H7 (cell line): ENCODE measurements at regions not wholly inside any gene's neighbourhood (a gene's known extent, or its start where the extent isn't known, plus 50 kb on each side); places are given as distances from the start of the nearest gene placed in this dataset.

Experiments
- DNase-seq: peaks from one replicate; pipeline ENCODE4 v3.0.0; 2012
- H3K27me3 ChIP-seq: 2 replicates; pipeline ENCODE4 v1.6.0; 2011; ENCODE audit warnings: mild to moderate bottlenecking, low read length; ENCODE audit not compliant: control insufficient read depth, insufficient read depth
- H3K36me3 ChIP-seq: replicated peaks from 2 replicates; pipeline ENCODE4 v1.5.1; 2011; ENCODE audit warnings: low read length; ENCODE audit not compliant: control insufficient read depth, insufficient read depth
- H3K4me3 ChIP-seq: 2 replicates; pipeline ENCODE4 v1.5.1; 2011; ENCODE audit warnings: low read depth, mild to moderate bottlenecking, control low read depth, low read length, moderate library complexity; ENCODE audit not compliant: insufficient read depth

DNA sequence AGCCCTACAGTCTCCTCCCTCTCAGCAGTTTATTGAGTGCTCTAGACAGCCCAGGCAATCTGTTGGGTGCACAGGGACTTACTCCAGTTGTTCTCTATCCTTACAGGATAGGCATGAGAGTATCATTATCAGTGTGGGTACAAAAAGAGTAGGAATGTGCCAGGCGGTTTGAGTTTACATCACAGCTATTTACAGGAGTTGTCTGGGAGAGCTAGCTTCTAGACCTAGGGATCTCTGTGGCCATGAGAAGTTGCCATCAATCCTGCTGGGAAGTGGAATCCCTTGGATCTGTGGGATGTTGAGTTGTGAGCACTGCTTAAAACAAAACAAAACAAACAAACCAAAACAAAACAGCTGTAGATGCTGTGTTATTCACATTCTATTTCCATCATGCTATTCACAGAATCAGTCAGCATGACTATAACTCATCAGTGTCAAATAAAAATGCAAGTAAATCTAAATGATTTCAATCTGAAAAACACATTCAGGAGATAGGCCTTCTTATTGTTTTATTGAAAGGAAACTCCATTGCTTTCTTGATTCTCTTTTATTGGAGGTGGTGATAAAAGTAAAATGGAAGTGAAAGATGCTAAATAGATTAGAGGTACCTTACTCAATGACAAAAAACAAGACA is 552.4 kb upstream of the ZNF608 start:
- no peaks in the 10 kb centered on the region for H3K36me3 ChIP-seq
- no peak for DNase-seq

DNA sequence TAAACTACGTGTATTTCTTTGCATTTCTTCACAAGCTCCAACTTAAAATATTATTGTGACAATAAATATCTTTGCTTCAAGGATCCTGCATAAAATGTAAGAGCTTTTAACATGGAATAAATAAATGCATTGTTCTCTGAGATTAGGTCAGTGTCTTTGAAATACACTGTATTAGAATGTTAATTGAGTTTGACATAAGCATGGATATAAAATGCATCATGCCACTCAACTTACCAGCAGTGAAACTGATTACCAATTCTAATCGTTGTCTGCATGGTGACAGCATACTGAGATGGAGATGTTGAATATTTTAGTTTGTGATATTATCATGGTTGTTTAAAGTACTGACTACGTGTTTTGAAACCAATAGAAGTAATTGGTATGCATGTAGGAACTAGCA is 555.3 kb upstream of the ZNF608 start:
- Histone ChIP-seq H3K4me3 (no peak overlapping the region), H3K36me3 (no peaks in the 10 kb centered on the region; the same call in 1 of the 2 replicates), H3K27me3 (no peaks in the 10 kb centered on the region)
- DNase-seq: no peak

More for the DNA sequence above, 552.4 kb upstream of the ZNF608 start:
- Histone ChIP-seq H3K27me3 (no peaks in the 10 kb centered on the region), H3K4me3 (no peak overlapping the region)

- no peak for DNase-seq
- H3K4me3 ChIP-seq: no peak overlapping the region
- H3K27me3 ChIP-seq: no peaks in the 10 kb centered on the region
- no peaks in the 10 kb centered on the region; the same call in 1 of the 2 replicates for H3K36me3 ChIP-seq
Measured at GRCh38 chr5:125302577-125302976, 556.1 kb upstream of the ZNF608 start.

GRCh38 chr5:125306741-125307140 is 560.3 kb upstream of the ZNF608 start:
- H3K4me3 ChIP-seq: no peak overlapping the region
- H3K27me3 ChIP-seq: no peaks in the 10 kb centered on the region
- DNase-seq: no peak
- no peaks in the 10 kb centered on the region; the same call in 1 of the 2 replicates for H3K36me3 ChIP-seq

- Histone ChIP-seq H3K36me3 (no peaks in the 10 kb centered on the region; the same call in 1 of the 2 replicates), H3K4me3 (no peak overlapping the region), H3K27me3 (no peaks in the 10 kb centered on the region)
- no peak for DNase-seq
Measured at GRCh38 chr5:125310749-125311148, 564.3 kb upstream of the ZNF608 start.

GRCh38 chr5:125311743-125312142 is 565.3 kb upstream of the ZNF608 start:
- no peaks in the 10 kb centered on the region for H3K27me3 ChIP-seq

DNA sequence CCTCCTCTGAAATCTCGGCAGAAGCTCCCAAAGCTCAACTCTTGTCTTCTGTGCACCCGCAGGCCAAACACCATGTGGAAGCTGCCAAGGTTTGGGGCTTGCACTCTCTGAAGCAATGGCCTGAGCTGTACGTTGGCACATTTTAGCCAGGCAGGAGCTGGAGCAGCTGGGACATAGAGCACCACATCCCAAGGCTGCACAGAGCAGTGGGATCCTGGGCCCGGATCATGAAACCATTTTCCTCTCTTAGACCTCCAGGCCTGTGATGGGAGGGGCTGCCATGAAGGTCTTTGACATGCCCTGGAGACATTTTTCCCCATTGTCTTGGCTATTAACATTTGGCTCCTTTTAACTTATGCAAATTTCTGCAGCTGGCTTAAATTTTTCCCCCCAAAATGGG is 567.1 kb upstream of the ZNF608 start:
- no peaks in the 10 kb centered on the region for H3K36me3 ChIP-seq
- no peak for DNase-seq
- no peak overlapping the region for H3K4me3 ChIP-seq
- H3K27me3 ChIP-seq: no peaks in the 10 kb centered on the region

More at GRCh38 chr5:125311743-125312142, 565.3 kb upstream of the ZNF608 start:
- Histone ChIP-seq H3K36me3 (no peaks in the 10 kb centered on the region), H3K4me3 (no peak overlapping the region)
- no peak for DNase-seq

GRCh38 chr5:125315306-125315705 is 568.9 kb upstream of the ZNF608 start:
- H3K27me3 ChIP-seq: no peaks in the 10 kb centered on the region
- no peaks in the 10 kb centered on the region for H3K36me3 ChIP-seq
- DNase-seq: no peak
- no peak overlapping the region for H3K4me3 ChIP-seq

DNA sequence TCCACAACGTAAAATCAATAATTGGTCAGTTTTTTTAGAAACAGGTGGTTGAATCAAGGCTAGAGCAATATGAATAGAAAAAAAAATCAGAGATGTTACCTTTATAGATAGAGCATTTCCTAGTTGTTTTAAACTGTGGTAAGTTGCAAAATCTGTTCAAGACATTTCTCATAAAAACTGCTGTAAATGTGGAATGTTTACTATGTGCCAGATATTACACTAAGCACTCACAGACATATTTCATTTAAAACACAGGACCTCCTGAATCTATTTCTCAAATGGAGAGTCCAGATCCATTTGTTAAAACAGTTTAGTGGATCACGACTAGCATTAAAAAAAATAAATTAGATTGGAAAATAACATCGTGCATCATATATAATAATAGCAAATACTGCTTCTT is 570.0 kb upstream of the ZNF608 start:
- no peak for DNase-seq
- no peak overlapping the region for H3K4me3 ChIP-seq
- no peaks in the 10 kb centered on the region for H3K27me3 ChIP-seq
- H3K36me3 ChIP-seq: no peaks in the 10 kb centered on the region

GRCh38 chr5:125316915-125317535 is 570.6 kb upstream of the ZNF608 start:
- Histone ChIP-seq H3K4me3 (no peak overlapping the region), H3K36me3 (no peaks in the 10 kb centered on the region), H3K27me3 (no peaks in the 10 kb centered on the region)
- DNase-seq: no peak

- DNase-seq: peak; percentile 13
- H3K27me3 ChIP-seq: no peaks in the 10 kb centered on the region
- H3K4me3 ChIP-seq: no peak overlapping the region
- H3K36me3 ChIP-seq: no peaks in the 10 kb centered on the region
Measured at GRCh38 chr5:125317536-125317995, 571.1 kb upstream of the ZNF608 start.

DNA sequence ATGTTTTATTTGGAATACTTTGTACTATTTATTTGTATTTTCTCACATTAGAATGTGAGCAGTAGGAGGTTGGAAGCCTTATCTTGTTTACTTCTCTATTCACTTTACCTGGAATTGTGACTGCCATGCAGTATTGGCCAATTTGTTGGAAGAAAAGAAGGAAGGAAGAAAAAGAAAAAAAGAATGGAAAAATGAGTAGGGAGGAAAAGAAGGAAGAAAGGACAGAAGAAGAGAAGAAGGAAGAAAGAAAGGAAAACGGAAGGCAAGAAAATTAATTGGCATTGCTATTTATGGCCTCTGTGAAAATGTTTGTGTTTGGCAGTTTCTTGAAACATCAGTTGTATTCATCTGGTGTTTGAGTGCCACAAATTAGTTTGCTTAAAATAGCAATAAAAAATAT is 575.2 kb upstream of the ZNF608 start:
- Histone ChIP-seq H3K36me3 (no peaks in the 10 kb centered on the region), H3K4me3 (no peak overlapping the region), H3K27me3 (no peaks in the 10 kb centered on the region)
- no peak for DNase-seq

DNA sequence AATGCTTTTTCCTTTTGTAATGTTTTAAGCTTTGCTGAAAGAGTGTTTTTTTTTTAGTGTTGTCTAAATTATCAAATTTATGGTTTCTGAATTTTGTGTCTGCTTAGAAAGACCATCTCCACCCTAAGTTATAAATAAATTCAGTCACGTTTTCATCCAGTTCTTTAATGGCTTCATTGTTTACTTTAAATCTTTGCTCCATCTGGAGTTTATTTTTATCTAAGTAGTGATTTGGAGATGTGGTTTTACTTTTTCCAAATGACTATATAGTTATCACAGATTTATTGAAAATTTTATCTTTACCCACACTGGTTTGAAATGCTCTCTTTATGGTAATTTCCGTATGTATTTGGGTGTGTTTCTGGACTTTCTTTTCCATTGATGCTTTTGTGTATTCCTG is 577.2 kb upstream of the ZNF608 start:
- DNase-seq: no peak
- Histone ChIP-seq H3K36me3 (no peaks in the 10 kb centered on the region), H3K4me3 (no peak overlapping the region), H3K27me3 (no peaks in the 10 kb centered on the region)

DNA sequence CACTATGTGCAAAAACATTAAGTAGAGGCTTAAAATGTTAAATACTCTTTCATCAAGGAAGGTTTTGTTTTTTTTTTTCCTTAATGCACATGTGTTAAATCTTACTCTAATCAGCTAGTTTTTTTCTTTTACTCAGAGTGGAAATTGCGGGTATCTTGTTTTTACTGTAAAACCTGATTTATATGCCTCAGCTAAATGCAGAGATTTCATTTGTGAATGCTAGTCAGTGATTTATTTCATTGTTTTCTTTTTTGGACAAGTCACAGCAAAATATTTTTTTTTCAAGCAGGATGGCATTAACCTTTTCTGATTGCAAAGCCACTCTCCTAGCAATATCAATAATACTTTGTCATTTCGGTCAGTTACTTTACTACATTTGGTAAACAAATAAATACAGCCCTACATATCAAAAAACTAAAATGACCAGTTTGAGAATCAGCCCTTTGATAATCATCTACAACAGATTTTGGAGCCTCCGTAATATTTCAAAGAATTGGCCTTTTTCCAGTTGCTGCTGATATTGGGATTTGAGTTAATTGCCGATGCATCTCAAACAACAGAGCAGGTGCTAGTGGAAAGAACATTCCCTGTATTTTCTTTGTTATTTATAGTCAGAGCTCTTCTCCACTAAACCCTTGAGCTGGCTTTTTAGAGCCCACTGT is 579.2 kb upstream of the ZNF608 start:
- Histone ChIP-seq H3K4me3 (no peak overlapping the region), H3K27me3 (no peaks in the 10 kb centered on the region), H3K36me3 (no peaks in the 10 kb centered on the region)
- DNase-seq: no peak

DNA sequence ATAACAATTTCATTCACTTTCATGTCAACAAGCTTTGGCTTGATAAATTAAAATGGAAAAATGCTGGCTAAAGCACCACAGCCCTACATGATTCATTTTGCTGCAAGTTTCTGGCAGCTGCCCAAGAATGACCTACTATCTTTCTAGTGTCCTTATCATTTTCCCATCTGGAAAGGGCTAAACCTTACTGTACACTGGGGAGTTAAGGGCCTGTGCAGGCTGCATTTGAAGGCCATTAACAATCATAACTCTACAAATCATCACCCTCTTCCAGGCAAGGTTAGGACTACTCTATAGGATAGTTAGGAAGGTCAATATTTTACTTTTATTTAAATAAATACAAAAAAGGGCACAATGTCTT is 579.7 kb upstream of the ZNF608 start:
- H3K27me3 ChIP-seq: no peaks in the 10 kb centered on the region
- DNase-seq: no peak
- no peaks in the 10 kb centered on the region for H3K36me3 ChIP-seq
- H3K4me3 ChIP-seq: no peak overlapping the region
